ENCODE measurements at regions not wholly inside any gene's neighbourhood (a gene's known extent, or its start where the extent isn't known, plus 50 kb on each side); places are given as distances from the start of the nearest gene placed in this dataset.
A peak's percentile ranks its signal among the peaks of the same experiment; 100 is the strongest.
"Not testable (repeated sequence)": the region's sequence is repeated elsewhere in the genome, so short reads cannot be mapped to it uniquely, and the experiment has no call there.

- no peak for TF ChIP-seq CTCF (IDR thresholded peaks at IDR 0.05; ENCODE audit: low read depth, low read length)
- no peak overlapping the region for H3K4me3 ChIP-seq (ENCODE audit: low read depth, low read length)
Observed at GRCh38 chr4:188444500-188444899, 305.3 kb downstream of the TRIML1 start.

GRCh38 chr4:188448996-188449395 is 309.8 kb downstream of the TRIML1 start:
- H3K4me3 ChIP-seq (ENCODE audit: low read depth, low read length): not testable (repeated sequence)

- no peak overlapping the region for H3K4me3 ChIP-seq (ENCODE audit: low read depth, low read length)
- TF ChIP-seq CTCF (IDR thresholded peaks at IDR 0.05; ENCODE audit: low read depth, low read length): no peak
Observed at GRCh38 chr4:188450571-188450970, 311.3 kb downstream of the TRIML1 start.

GRCh38 chr4:188452097-188452496 is 312.9 kb downstream of the TRIML1 start:
- no peak for TF ChIP-seq CTCF (IDR thresholded peaks at IDR 0.05; ENCODE audit: low read depth, low read length)
- H3K4me3 ChIP-seq (ENCODE audit: low read depth, low read length): no peak overlapping the region

- no peak for TF ChIP-seq CTCF (IDR thresholded peaks at IDR 0.05; ENCODE audit: low read depth, low read length)
- peak overlapping the region; percentile 58 for H3K4me3 ChIP-seq (ENCODE audit: low read depth, low read length)
Observed at GRCh38 chr4:188454575-188454974, 315.3 kb downstream of the TRIML1 start.

GRCh38 chr4:188455062-188455752 is 316.0 kb downstream of the TRIML1 start:
- H3K4me3 ChIP-seq (ENCODE audit: low read depth, low read length): peak overlapping the region; percentile 58
- no peak for TF ChIP-seq CTCF (IDR thresholded peaks at IDR 0.05; ENCODE audit: low read depth, low read length)

- no peak overlapping the region for H3K4me3 ChIP-seq (ENCODE audit: low read depth, low read length)
- no peak for TF ChIP-seq CTCF (IDR thresholded peaks at IDR 0.05; ENCODE audit: low read depth, low read length)
Observed at GRCh38 chr4:188459381-188459780, 320.1 kb downstream of the TRIML1 start.

GRCh38 chr4:188463909-188464308 is 324.7 kb downstream of the TRIML1 start:
- no peak for TF ChIP-seq CTCF (IDR thresholded peaks at IDR 0.05; ENCODE audit: low read depth, low read length)
- no peak overlapping the region for H3K4me3 ChIP-seq (ENCODE audit: low read depth, low read length)

Measured in WI38 (cell line).